ENCODE measurements at regions not wholly inside any gene's neighbourhood (a gene's known extent, or its start where the extent isn't known, plus 50 kb on each side); places are given as distances from the start of the nearest gene placed in this dataset.

DNA sequence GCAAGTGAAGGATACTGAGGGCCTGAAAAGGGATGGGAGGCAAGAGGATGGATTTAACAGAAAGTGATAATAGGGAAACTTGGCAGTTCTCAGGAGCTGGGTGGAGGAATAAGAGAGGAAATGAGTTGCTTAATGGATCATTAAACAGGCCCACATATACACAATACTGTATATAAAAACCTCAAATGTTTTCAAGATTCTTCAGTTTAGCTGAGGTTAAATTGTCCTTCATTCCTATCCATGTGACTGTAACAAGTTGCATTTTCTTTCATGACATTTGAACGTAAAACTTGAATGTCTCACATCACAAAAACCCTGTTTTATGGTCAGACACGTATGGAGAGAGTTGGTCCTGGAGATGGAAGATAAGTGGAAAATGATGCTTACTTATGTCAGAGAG is 76.5 kb upstream of the PLAC8 start:
- Histone ChIP-seq H2AFZ (ENCODE audit: low read depth, low read length, severe bottlenecking) (no peak overlapping the region), H3K79me2 (ENCODE audit: insufficient read depth, low read length) (no peaks in the 10 kb centered on the region), H3K27ac (ENCODE audit: low read depth, low read length) (no peak overlapping the region), H3K9ac (ENCODE audit: low read length) (no peak overlapping the region), H3K9me2 (replicated peaks; ENCODE audit: insufficient read depth, low read length) (no peaks in the 10 kb centered on the region), H4K20me1 (ENCODE audit: low read depth, low read length) (no peaks in the 10 kb centered on the region), H3K27me3 (ENCODE audit: low read length) (no peaks in the 10 kb centered on the region), H3K4me3 (ENCODE audit: insufficient read depth, low read length, poor library complexity, severe bottlenecking) (no peak overlapping the region), H3K36me3 (ENCODE audit: low read length) (no peaks in the 10 kb centered on the region), H3K9me3 (ENCODE audit: insufficient read depth, low read length) (no peaks in the 10 kb centered on the region), H3K4me2 (ENCODE audit: low read depth, low read length, poor library complexity, severe bottlenecking) (no peak overlapping the region), H3F3A (ENCODE audit: insufficient read depth) (no peaks in the 10 kb centered on the region)
- TF ChIP-seq EZH2phosphoT487 (conservative IDR thresholded peaks at IDR 0.05; ENCODE audit: low read length), result no peak
- TF ChIP-seq, protein P1, sequence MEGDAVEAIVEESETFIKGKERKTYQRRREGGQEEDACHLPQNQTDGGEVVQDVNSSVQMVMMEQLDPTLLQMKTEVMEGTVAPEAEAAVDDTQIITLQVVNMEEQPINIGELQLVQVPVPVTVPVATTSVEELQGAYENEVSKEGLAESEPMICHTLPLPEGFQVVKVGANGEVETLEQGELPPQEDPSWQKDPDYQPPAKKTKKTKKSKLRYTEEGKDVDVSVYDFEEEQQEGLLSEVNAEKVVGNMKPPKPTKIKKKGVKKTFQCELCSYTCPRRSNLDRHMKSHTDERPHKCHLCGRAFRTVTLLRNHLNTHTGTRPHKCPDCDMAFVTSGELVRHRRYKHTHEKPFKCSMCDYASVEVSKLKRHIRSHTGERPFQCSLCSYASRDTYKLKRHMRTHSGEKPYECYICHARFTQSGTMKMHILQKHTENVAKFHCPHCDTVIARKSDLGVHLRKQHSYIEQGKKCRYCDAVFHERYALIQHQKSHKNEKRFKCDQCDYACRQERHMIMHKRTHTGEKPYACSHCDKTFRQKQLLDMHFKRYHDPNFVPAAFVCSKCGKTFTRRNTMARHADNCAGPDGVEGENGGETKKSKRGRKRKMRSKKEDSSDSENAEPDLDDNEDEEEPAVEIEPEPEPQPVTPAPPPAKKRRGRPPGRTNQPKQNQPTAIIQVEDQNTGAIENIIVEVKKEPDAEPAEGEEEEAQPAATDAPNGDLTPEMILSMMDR (IDR thresholded peaks at IDR 0.05; ENCODE audit: insufficient read depth, low read length, poor library complexity, severe bottlenecking), result no peak

DNA sequence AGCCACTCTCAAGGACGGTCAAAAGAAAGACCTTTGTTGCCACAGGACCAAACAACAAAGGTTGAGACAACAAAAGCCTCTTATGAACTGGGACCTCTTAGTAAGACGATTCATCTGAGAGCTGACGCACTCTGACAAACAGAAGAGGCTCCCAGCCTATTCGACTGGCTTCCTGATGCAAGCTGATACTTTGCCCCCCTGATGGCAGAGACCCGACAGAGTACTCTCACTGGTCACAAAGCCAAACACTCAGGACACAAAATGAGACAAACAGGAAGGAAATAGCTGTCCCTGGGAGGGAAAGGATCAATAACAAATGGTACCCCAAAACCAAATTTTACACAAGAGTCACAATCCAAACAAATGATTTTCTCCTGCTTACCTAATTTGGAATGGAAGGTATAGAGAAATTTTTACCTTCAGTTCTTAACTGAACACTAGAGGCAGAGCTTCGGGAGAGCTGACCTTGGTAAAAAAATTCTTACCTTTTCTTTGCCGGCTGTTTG is 75.2 kb upstream of the PLAC8 start:
- no peak for TF ChIP-seq EZH2phosphoT487 (conservative IDR thresholded peaks at IDR 0.05; ENCODE audit: low read length)
- TF ChIP-seq, protein P1 (IDR thresholded peaks at IDR 0.05; ENCODE audit: insufficient read depth, low read length, poor library complexity, severe bottlenecking), result no peak
- Histone ChIP-seq H3K4me3 (ENCODE audit: insufficient read depth, low read length, poor library complexity, severe bottlenecking) (no peak overlapping the region), H3K27me3 (ENCODE audit: low read length) (no peaks in the 10 kb centered on the region), H3K4me2 (ENCODE audit: low read depth, low read length, poor library complexity, severe bottlenecking) (no peak overlapping the region), H3F3A (ENCODE audit: insufficient read depth) (no peaks in the 10 kb centered on the region), H3K9ac (ENCODE audit: low read length) (no peak overlapping the region), H3K36me3 (ENCODE audit: low read length) (no peaks in the 10 kb centered on the region), H3K9me3 (ENCODE audit: insufficient read depth, low read length) (no peaks in the 10 kb centered on the region), H2AFZ (ENCODE audit: low read depth, low read length, severe bottlenecking) (no peak overlapping the region), H3K27ac (ENCODE audit: low read depth, low read length) (no peak overlapping the region), H4K20me1 (ENCODE audit: low read depth, low read length) (no peaks in the 10 kb centered on the region), H3K9me2 (replicated peaks; ENCODE audit: insufficient read depth, low read length) (no peaks in the 10 kb centered on the region), H3K79me2 (ENCODE audit: insufficient read depth, low read length) (no peaks in the 10 kb centered on the region)

DNA sequence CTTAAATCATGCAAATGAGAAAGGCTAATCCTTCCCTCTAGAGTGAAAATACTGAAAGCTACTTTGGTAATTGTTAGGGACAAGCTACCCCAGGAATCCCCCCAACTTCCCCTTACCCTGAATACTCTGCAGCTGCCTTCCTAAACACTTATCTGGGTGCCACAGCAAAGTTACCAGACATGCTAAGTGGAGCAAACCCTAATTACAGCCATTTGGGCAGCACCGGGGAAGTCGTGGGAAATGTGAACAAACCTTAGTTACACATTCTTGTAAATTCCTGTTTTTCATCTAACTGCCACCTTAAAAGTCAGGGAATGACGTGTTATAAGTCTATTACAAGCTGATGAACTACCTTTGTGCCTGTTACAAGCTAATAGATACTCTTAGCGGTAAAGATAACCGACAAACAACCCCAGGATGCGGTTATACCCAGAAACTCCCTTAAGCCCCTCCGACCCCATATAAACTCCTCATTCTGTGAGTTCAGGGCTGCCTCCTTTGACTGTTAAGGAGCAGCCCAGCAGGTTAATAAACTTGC is 66.0 kb upstream of the PLAC8 start:
- H3K27ac ChIP-seq (ENCODE audit: low read depth, low read length), result no peak overlapping the region
- H4K20me1 ChIP-seq (ENCODE audit: low read depth, low read length), result no peaks in the 10 kb centered on the region
- TF ChIP-seq, protein P1 (IDR thresholded peaks at IDR 0.05; ENCODE audit: insufficient read depth, low read length, poor library complexity, severe bottlenecking), result no peak
- TF ChIP-seq EZH2phosphoT487 (conservative IDR thresholded peaks at IDR 0.05; ENCODE audit: low read length), result no peak
- H3K9me3 ChIP-seq (ENCODE audit: insufficient read depth, low read length), result no peaks in the 10 kb centered on the region
- H3K79me2 ChIP-seq (ENCODE audit: insufficient read depth, low read length), result no peaks in the 10 kb centered on the region
- H3F3A ChIP-seq (ENCODE audit: insufficient read depth), result no peaks in the 10 kb centered on the region
- no peaks in the 10 kb centered on the region for H3K36me3 ChIP-seq (ENCODE audit: low read length)
- no peaks in the 10 kb centered on the region for H3K9me2 ChIP-seq (replicated peaks; ENCODE audit: insufficient read depth, low read length)
- no peaks in the 10 kb centered on the region for H3K27me3 ChIP-seq (ENCODE audit: low read length)
- no peak overlapping the region for H3K4me2 ChIP-seq (ENCODE audit: low read depth, low read length, poor library complexity, severe bottlenecking)
- H3K9ac ChIP-seq (ENCODE audit: low read length), result no peak overlapping the region
- no peak overlapping the region for H2AFZ ChIP-seq (ENCODE audit: low read depth, low read length, severe bottlenecking)
- no peak overlapping the region for H3K4me3 ChIP-seq (ENCODE audit: insufficient read depth, low read length, poor library complexity, severe bottlenecking)

All from SU-DHL-6 (cell line).